NK-92 treated with Interleukin-12 subunit alpha and Interleukin-12 subunit beta, amount 100 ng/mL, for 24 hours (cell line): ENCODE measurements at regions not wholly inside any gene's neighbourhood (a gene's known extent, or its start where the extent isn't known, plus 50 kb on each side); places are given as distances from the start of the nearest gene placed in this dataset.

Experiments used
- DNase-seq: peaks from one replicate; lab custom pipeline; 2025; lab: John Stamatoyannopoulos, UW

DNA sequence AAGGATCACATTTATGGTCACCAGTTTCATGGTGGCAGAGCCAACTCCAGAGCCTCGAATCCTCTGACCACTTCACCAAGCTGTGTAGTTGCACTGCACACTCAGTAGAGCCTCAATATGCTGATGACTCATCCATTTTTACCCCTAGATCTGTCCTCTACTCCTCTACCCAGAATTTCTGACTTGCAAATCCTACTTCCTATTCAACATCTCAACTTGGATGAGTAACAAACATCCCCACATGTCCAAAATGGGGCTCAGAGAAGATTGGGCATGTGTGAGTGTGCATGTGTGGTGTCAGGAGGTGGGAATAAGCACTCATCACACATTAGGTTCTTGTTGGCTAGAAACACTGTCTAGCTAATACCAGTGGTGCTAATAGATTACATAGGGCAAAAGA lies 57.8 kb upstream of the IGFBP2 start:
- DNase-seq: no peak

DNA sequence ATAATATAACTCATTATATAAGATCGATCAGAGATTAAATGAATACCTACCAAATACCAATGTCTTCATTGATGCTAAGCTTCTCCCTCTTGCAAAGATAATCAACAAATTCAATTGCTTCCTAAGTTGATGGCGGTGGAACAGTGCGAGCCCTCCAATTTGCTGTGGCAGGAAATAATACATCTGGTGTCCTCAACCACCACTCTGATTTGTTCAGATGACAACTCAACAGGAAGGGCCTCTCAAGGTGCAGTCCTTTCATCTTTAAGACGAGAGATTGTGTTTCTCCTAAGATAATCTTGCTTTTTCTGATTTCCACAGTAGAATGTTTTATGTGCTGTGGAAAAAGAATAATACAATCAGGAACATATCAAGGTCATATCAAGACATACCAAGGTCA lies 56.6 kb upstream of the IGFBP2 start:
- DNase-seq: no peak

DNA sequence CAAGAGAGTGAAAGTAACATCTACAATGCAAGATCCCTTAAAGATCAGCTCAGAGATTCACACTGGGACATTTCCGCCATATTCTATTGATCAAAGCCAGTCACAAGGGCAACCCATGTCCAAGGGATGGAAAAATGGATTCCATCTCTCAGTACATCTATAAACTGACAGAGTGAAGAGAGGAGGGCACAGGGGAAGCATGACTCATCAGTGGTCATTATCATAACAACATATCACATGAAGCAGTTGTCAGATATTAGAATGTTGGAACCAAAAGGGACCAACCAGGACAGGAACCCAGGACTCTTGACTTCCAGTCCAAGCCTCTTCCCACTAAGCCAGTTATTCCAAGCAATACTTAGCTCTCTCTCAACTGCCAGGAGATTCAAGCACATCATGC lies 54.9 kb upstream of the IGFBP2 start:
- DNase-seq: no peak

DNA sequence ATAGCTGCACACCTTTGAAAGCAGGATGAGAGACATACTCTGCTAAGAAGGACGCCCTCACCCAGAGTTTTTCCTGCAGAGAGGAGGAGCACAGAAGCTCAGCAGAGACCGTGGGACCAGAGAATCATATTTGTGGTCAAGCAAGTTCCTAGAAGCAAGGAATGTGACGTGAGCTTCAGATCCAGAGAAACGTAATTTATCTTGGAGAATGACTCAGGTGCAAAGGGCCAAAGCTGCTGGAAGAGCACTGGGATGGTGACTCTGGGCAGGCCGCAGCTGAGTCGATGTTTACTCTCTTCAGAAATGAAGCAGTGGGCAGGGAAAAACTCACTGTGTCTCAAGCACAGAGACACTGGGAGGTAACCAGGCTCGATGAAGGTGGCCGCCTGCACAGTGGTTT lies 50.1 kb upstream of the IGFBP2 start:
- no peak for DNase-seq
